Uterus (tissue), 3 donors: ENCODE measurements at regions not wholly inside any gene's neighbourhood (a gene's known extent, or its start where the extent isn't known, plus 50 kb on each side); places are given as distances from the start of the nearest gene placed in this dataset.

Experiments
- DNase-seq, 2 donors: peaks; one replicate each; pipeline ENCODE4 v3.0.0-alpha.2; 2019 to 2020
- H3K27ac ChIP-seq, 2 donors: fragments of 200-600 bp; sonication (generic); 1 replicate in 1 of 2; 2 replicates in 1 of 2; pipeline ENCODE4 v1.5.1; 2016 to 2018
- H3K27me3 ChIP-seq, 2 donors: fragments of 200-600 bp; sonication (generic); one replicate each; pipeline ENCODE4 v1.5.1; 2018 to 2019; ENCODE audit warnings: control low read depth in 1 of 2
- H3K36me3 ChIP-seq, 2 donors: fragments of 200-600 bp; sonication (generic); one replicate each; pipeline ENCODE4 v1.5.1; 2019; ENCODE audit warnings: control low read depth in 1 of 2
- H3K4me1 ChIP-seq, 2 donors: fragments of 200-600 bp; sonication (generic); one replicate each; pipeline ENCODE4 v1.5.1; 2018 to 2019; ENCODE audit warnings: control low read depth in 1 of 2
- H3K4me3 ChIP-seq, 2 donors: fragments of 200-600 bp; sonication (generic); 1 replicate in 1 of 2; 2 replicates in 1 of 2; pipeline ENCODE4 v1.5.1; 2018 to 2019; ENCODE audit warnings: mild to moderate bottlenecking in 1 of 2
- H3K9me3 ChIP-seq, 2 donors: fragments of 200-600 bp; sonication (generic); one replicate each; pipeline ENCODE4 v1.5.1; 2019; ENCODE audit warnings: control low read depth in 1 of 2
- CTCF ChIP-seq, 4 experiments: fragments of 200-600 bp in 2 of 4; fragments of 450-650 bp in 2 of 4; sonication (generic) in 2 of 4; IDR thresholded peaks; one replicate each; pipeline ENCODE4 v1.5.1; 2016 to 2019; ENCODE audit warnings: antibody characterized with exemption in 4 of 4, mild to moderate bottlenecking in 2 of 4, moderate library complexity in 1 of 4
- POLR2A ChIP-seq, 2 donors: fragments of 450-650 bp; IDR thresholded peaks; one replicate each; pipeline ENCODE4 v1.6.1; 2016; ENCODE audit warnings: antibody characterized with exemption in 2 of 2, mild to moderate bottlenecking in 1 of 2, moderate library complexity in 1 of 2
- intact Hi-C: fragments of 100-400 bp; cut with DNase I; formaldehyde crosslinking; loops from one replicate; pipeline ENCODE4 v1.15.1; 2023; ENCODE audit warnings: low total_unique reads
- donor health status: DM: yes; HTN: yes; CAD: no.

GRCh38 chr9:108168236-108168850 lies 678.8 kb upstream of the KLF4 start:
- Histone ChIP-seq H3K4me1 (no peaks in the 10 kb centered on the region), H3K36me3 (no peaks in the 10 kb centered on the region), H3K9me3 (no peaks in the 10 kb centered on the region), H3K4me3 (no peak overlapping the region), H3K27me3 (no peaks in the 10 kb centered on the region), H3K27ac (no peak overlapping the region)
- intact Hi-C loops, result no loop called here
- DNase-seq, result no peak
- TF ChIP-seq CTCF (IDR thresholded peaks at IDR 0.05) (no peak), POLR2A (IDR thresholded peaks at IDR 0.05) (no peak)

- intact Hi-C loops, result no loop called here
- Histone ChIP-seq H3K9me3 (no peaks in the 10 kb centered on the region), H3K27me3 (no peaks in the 10 kb centered on the region), H3K4me3 (no peak overlapping the region), H3K27ac (no peak overlapping the region), H3K4me1 (no peaks in the 10 kb centered on the region), H3K36me3 (no peaks in the 10 kb centered on the region)
- TF ChIP-seq CTCF (IDR thresholded peaks at IDR 0.05), result no peak
- TF ChIP-seq POLR2A (IDR thresholded peaks at IDR 0.05), result no peak
- DNase-seq, result no peak
Measured at GRCh38 chr9:108167136-108167900, 677.7 kb upstream of the KLF4 start.

- Histone ChIP-seq H3K27ac (no peak overlapping the region), H3K27me3 (no peaks in the 10 kb centered on the region), H3K4me1 (no peaks in the 10 kb centered on the region), H3K4me3 (no peak overlapping the region), H3K36me3 (no peaks in the 10 kb centered on the region), H3K9me3 (no peaks in the 10 kb centered on the region)
- TF ChIP-seq CTCF (IDR thresholded peaks at IDR 0.05), result no peak
- TF ChIP-seq POLR2A (IDR thresholded peaks at IDR 0.05), result no peak
- DNase-seq, result no peak
- intact Hi-C loops, result no loop called here
Measured at GRCh38 chr9:108166519-108166918, 677.0 kb upstream of the KLF4 start.

- no peaks in the 10 kb centered on the region for H3K36me3 ChIP-seq
- no peaks in the 10 kb centered on the region for H3K4me1 ChIP-seq
- no peak overlapping the region for H3K27ac ChIP-seq
- TF ChIP-seq POLR2A (IDR thresholded peaks at IDR 0.05), result no peak
- no peak for TF ChIP-seq CTCF (IDR thresholded peaks at IDR 0.05)
- no peaks in the 10 kb centered on the region for H3K27me3 ChIP-seq
- intact Hi-C loops, result no loop called here
- DNase-seq, result no peak
- no peaks in the 10 kb centered on the region for H3K9me3 ChIP-seq
- no peak overlapping the region for H3K4me3 ChIP-seq
Measured at GRCh38 chr9:108163321-108164005, 673.9 kb upstream of the KLF4 start.

- TF ChIP-seq POLR2A (IDR thresholded peaks at IDR 0.05) (no peak), CTCF (IDR thresholded peaks at IDR 0.05) (no peak)
- no peaks in the 10 kb centered on the region for H3K36me3 ChIP-seq
- DNase-seq, result no peak
Measured at GRCh38 chr9:108162664-108163063, 673.1 kb upstream of the KLF4 start.

More at GRCh38 chr9:108162664-108163063, 673.1 kb upstream of the KLF4 start:
- H3K4me1 ChIP-seq, result no peaks in the 10 kb centered on the region
- H3K4me3 ChIP-seq, result no peak overlapping the region
- H3K9me3 ChIP-seq, result no peaks in the 10 kb centered on the region
- no peak overlapping the region for H3K27ac ChIP-seq
- intact Hi-C loops, result no loop called here
- H3K27me3 ChIP-seq, result no peaks in the 10 kb centered on the region
